SK-N-SH treated with all-trans-retinoic acid at 6 μM for 48 hours (cell line): ENCODE measurements at regions not wholly inside any gene's neighbourhood (a gene's known extent, or its start where the extent isn't known, plus 50 kb on each side); places are given as distances from the start of the nearest gene placed in this dataset.

Experiments
- ARNTL ChIP-seq: fragments of 450-650 bp; formaldehyde crosslinking; IDR thresholded peaks from 2 replicates; pipeline ENCODE4 v1.5.0; 2020; ENCODE audit warnings: low read depth, mild to moderate bottlenecking, moderate library complexity, borderline replicate concordance
- BACH2 ChIP-seq: fragments of 250-450 bp; sonication (Bioruptor Pico); IDR thresholded peaks from 2 replicates; pipeline ENCODE4 v1.9.0; 2021; ENCODE audit warnings: mild to moderate bottlenecking, borderline replicate concordance
- CSDC2 ChIP-seq: fragments of 250-450 bp; sonication (Bioruptor Pico); IDR thresholded peaks from 2 replicates; pipeline ENCODE4 v1.5.0; 2020; ENCODE audit warnings: mild to moderate bottlenecking, moderate library complexity
- SNAI2 ChIP-seq: fragments of 250-450 bp; sonication (Bioruptor Pico); IDR thresholded peaks from 2 replicates; pipeline ENCODE4 v1.5.0; 2020; ENCODE audit warnings: mild to moderate bottlenecking, moderate library complexity
- ZNF8 ChIP-seq: fragments of 450-650 bp; formaldehyde crosslinking; IDR thresholded peaks from 2 replicates; pipeline ENCODE4 v1.5.0; 2020; ENCODE audit warnings: mild to moderate bottlenecking, moderate library complexity
- TF ChIP-seq, protein P1 (sequence below): fragments of 250-450 bp; sonication (Bioruptor Pico); IDR thresholded peaks from 2 replicates; pipeline ENCODE4 v1.5.1; 2020; ENCODE audit warnings: low read depth, mild to moderate bottlenecking, moderate library complexity
- TF ChIP-seq, protein P2 (sequence below): fragments of 250-450 bp; sonication (Bioruptor Pico); IDR thresholded peaks from 2 replicates; pipeline ENCODE4 v1.8.0; 2020; ENCODE audit warnings: mild to moderate bottlenecking, moderate library complexity, borderline replicate concordance

DNA sequence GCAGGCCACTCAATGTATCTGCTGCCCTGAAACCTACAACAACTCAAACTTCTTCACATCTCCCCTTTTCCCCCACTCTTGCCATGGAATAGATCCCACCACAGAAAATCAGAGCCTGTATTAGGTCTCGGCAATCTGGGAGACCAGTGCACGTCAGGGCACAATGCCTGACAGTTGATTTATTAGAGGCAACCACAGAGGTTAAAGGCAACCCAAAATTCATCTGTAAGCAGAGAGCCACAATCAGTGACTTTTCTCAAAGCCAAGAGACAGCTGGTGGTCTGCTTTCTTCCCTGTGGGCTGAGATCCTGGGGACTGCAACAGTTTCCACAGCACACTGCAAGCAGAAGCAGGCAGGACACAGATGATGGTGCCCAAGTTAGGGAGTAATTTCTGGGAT lies 169.0 kb upstream of the NTF3 start:
- TF ChIP-seq, protein P1, sequence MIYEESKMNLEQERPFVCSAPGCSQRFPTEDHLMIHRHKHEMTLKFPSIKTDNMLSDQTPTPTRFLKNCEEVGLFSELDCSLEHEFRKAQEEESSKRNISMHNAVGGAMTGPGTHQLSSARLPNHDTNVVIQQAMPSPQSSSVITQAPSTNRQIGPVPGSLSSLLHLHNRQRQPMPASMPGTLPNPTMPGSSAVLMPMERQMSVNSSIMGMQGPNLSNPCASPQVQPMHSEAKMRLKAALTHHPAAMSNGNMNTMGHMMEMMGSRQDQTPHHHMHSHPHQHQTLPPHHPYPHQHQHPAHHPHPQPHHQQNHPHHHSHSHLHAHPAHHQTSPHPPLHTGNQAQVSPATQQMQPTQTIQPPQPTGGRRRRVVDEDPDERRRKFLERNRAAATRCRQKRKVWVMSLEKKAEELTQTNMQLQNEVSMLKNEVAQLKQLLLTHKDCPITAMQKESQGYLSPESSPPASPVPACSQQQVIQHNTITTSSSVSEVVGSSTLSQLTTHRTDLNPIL (CRISPR knock-in tag): no peak
- TF ChIP-seq ZNF8 (CRISPR knock-in tag) (no peak), SNAI2 (CRISPR knock-in tag) (no peak), ARNTL (no peak), CSDC2 (CRISPR knock-in tag) (no peak), BACH2 (CRISPR knock-in tag) (no peak)
- TF ChIP-seq, protein P2, sequence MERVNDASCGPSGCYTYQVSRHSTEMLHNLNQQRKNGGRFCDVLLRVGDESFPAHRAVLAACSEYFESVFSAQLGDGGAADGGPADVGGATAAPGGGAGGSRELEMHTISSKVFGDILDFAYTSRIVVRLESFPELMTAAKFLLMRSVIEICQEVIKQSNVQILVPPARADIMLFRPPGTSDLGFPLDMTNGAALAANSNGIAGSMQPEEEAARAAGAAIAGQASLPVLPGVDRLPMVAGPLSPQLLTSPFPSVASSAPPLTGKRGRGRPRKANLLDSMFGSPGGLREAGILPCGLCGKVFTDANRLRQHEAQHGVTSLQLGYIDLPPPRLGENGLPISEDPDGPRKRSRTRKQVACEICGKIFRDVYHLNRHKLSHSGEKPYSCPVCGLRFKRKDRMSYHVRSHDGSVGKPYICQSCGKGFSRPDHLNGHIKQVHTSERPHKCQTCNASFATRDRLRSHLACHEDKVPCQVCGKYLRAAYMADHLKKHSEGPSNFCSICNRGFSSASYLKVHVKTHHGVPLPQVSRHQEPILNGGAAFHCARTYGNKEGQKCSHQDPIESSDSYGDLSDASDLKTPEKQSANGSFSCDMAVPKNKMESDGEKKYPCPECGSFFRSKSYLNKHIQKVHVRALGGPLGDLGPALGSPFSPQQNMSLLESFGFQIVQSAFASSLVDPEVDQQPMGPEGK (CRISPR knock-in tag): no peak
